ENCODE measurements at regions not wholly inside any gene's neighbourhood (a gene's known extent, or its start where the extent isn't known, plus 50 kb on each side); places are given as distances from the start of the nearest gene placed in this dataset.

GRCh38 chr10:33494694-33495265, 160.3 kb upstream of the NRP1 start:
- TF ChIP-seq, protein P1, sequence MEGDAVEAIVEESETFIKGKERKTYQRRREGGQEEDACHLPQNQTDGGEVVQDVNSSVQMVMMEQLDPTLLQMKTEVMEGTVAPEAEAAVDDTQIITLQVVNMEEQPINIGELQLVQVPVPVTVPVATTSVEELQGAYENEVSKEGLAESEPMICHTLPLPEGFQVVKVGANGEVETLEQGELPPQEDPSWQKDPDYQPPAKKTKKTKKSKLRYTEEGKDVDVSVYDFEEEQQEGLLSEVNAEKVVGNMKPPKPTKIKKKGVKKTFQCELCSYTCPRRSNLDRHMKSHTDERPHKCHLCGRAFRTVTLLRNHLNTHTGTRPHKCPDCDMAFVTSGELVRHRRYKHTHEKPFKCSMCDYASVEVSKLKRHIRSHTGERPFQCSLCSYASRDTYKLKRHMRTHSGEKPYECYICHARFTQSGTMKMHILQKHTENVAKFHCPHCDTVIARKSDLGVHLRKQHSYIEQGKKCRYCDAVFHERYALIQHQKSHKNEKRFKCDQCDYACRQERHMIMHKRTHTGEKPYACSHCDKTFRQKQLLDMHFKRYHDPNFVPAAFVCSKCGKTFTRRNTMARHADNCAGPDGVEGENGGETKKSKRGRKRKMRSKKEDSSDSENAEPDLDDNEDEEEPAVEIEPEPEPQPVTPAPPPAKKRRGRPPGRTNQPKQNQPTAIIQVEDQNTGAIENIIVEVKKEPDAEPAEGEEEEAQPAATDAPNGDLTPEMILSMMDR (IDR thresholded peaks at IDR 0.05; ENCODE audit: low read length) = no peak
- no peak for TF ChIP-seq EZH2 (IDR thresholded peaks at IDR 0.05; ENCODE audit: borderline replicate concordance, low read length)

All from OCI-LY1 (cell line).